DOHH2 (cell line): ENCODE measurements at regions not wholly inside any gene's neighbourhood (a gene's known extent, or its start where the extent isn't known, plus 50 kb on each side); places are given as distances from the start of the nearest gene placed in this dataset.

Source experiments
- H3F3A ChIP-seq: fragments of 200-600 bp; sonication (generic), shearing (Covaris generic); 2 replicates; pipeline ENCODE4 v1.6.0; 2016; ENCODE audit warnings: antibody characterized with exemption, mild to moderate bottlenecking; ENCODE audit not compliant: control insufficient read depth, insufficient read depth
- H3K27ac ChIP-seq: fragments of 200-600 bp; sonication (generic); 2 replicates; pipeline ENCODE4 v1.5.1; 2014; ENCODE audit warnings: low read depth, mild to moderate bottlenecking, low read length, moderate library complexity
- H3K27me3 ChIP-seq: fragments of 200-600 bp; sonication (generic); 2 replicates; pipeline ENCODE4 v1.6.1; 2014; ENCODE audit warnings: mild to moderate bottlenecking, low read length, mixed read lengths; ENCODE audit not compliant: control insufficient read depth
- H3K36me3 ChIP-seq: fragments of 200-600 bp; sonication (generic); 2 replicates; pipeline ENCODE4 v1.6.1; 2014; ENCODE audit warnings: mild to moderate bottlenecking, low read length, moderate library complexity, mixed read lengths; ENCODE audit not compliant: control insufficient read depth
- H3K4me1 ChIP-seq: fragments of 200-600 bp; sonication (generic); 2 replicates; pipeline ENCODE4 v1.6.1; 2014; ENCODE audit warnings: mild to moderate bottlenecking, low read length, mixed read lengths; ENCODE audit not compliant: control insufficient read depth
- H3K4me2 ChIP-seq: fragments of 200-600 bp; sonication (generic); 2 replicates; pipeline ENCODE4 v1.6.0; 2014; ENCODE audit warnings: mild to moderate bottlenecking, low read length, moderate library complexity
- H3K4me3 ChIP-seq: fragments of 200-600 bp; sonication (generic); 2 replicates; pipeline ENCODE4 v1.5.1; 2014; ENCODE audit warnings: mild to moderate bottlenecking, low read length, mixed read lengths
- H3K79me2 ChIP-seq: fragments of 200-600 bp; sonication (generic); 2 replicates; pipeline ENCODE4 v1.6.1; 2014; ENCODE audit warnings: mild to moderate bottlenecking, low read length, mixed read lengths; ENCODE audit not compliant: control insufficient read depth
- H3K9me2 ChIP-seq: fragments of 200-600 bp; sonication (generic); replicated peaks from 2 replicates; pipeline ENCODE4 v1.6.1; 2014; ENCODE audit warnings: mild to moderate bottlenecking, low read length, mixed read lengths; ENCODE audit not compliant: control insufficient read depth
- H3K9me3 ChIP-seq: fragments of 200-600 bp; sonication (generic); 2 replicates; pipeline ENCODE4 v1.6.1; 2014; ENCODE audit warnings: antibody characterized with exemption, low read length, mixed read lengths; ENCODE audit not compliant: control insufficient read depth, insufficient read depth
- H4K20me1 ChIP-seq: fragments of 200-600 bp; sonication (generic); 2 replicates; pipeline ENCODE4 v1.6.0; 2014; ENCODE audit warnings: low read depth, mild to moderate bottlenecking, antibody characterized with exemption, low read length, moderate library complexity; ENCODE audit not compliant: control insufficient read depth, insufficient read depth
- CTCF ChIP-seq: fragments of 200-600 bp; sonication (generic); IDR thresholded peaks from one replicate; pipeline ENCODE4 v1.5.1; 2014; ENCODE audit warnings: antibody characterized with exemption, mild to moderate bottlenecking, low read depth, low read length; ENCODE audit not compliant: poor library complexity, severe bottlenecking
- EZH2phosphoT487 ChIP-seq: fragments of 200-600 bp; sonication (generic); IDR thresholded peaks from 2 replicates; pipeline ENCODE4 v1.6.1; 2017; ENCODE audit warnings: borderline replicate concordance, mild to moderate bottlenecking, antibody characterized with exemption, low read length, moderate library complexity, mixed read lengths

- no peaks in the 10 kb centered on the region for H4K20me1 ChIP-seq
These were observed 146.4 kb upstream of the RTL1 start for GRCh38 chr14:101049942-101050341.

GRCh38 chr14:101050901-101051490 is 147.5 kb upstream of the RTL1 start:
- Histone ChIP-seq H3K4me1 (no peaks in the 10 kb centered on the region), H3K36me3 (no peaks in the 10 kb centered on the region), H4K20me1 (no peaks in the 10 kb centered on the region), H3K27me3 (no peaks in the 10 kb centered on the region), H3F3A (no peaks in the 10 kb centered on the region), H3K9me2 (no peaks in the 10 kb centered on the region), H3K4me2 (no peak overlapping the region), H3K4me3 (no peak overlapping the region), H3K79me2 (no peaks in the 10 kb centered on the region), H3K27ac (no peak overlapping the region), H3K9me3 (no peaks in the 10 kb centered on the region)
- TF ChIP-seq CTCF (no peak), EZH2phosphoT487 (no peak)

More at GRCh38 chr14:101049942-101050341, 146.4 kb upstream of the RTL1 start:
- Histone ChIP-seq H3K4me2 (no peak overlapping the region), H3K9me3 (no peaks in the 10 kb centered on the region), H3K27me3 (no peaks in the 10 kb centered on the region), H3F3A (no peaks in the 10 kb centered on the region), H3K36me3 (no peaks in the 10 kb centered on the region), H3K4me3 (no peak overlapping the region), H3K4me1 (no peaks in the 10 kb centered on the region), H3K27ac (no peak overlapping the region), H3K9me2 (no peaks in the 10 kb centered on the region), H3K79me2 (no peaks in the 10 kb centered on the region)
- no peak for TF ChIP-seq CTCF
- TF ChIP-seq EZH2phosphoT487 = no peak

- Histone ChIP-seq H3K36me3 (no peaks in the 10 kb centered on the region), H3K27ac (no peak overlapping the region), H3K27me3 (no peaks in the 10 kb centered on the region)
These were observed 151.1 kb upstream of the RTL1 start for GRCh38 chr14:101054671-101055070.

More at GRCh38 chr14:101054671-101055070, 151.1 kb upstream of the RTL1 start:
- no peaks in the 10 kb centered on the region for H3K9me2 ChIP-seq
- no peaks in the 10 kb centered on the region for H3F3A ChIP-seq
- H3K4me2 ChIP-seq = no peak overlapping the region
- H3K9me3 ChIP-seq = peaks cover 4% of the 10 kb centered on the region; the same call in 1 of the 2 replicates
- no peak overlapping the region for H3K4me3 ChIP-seq
- H3K4me1 ChIP-seq = no peaks in the 10 kb centered on the region
- H3K79me2 ChIP-seq = no peaks in the 10 kb centered on the region
- no peak for TF ChIP-seq EZH2phosphoT487
- no peak for TF ChIP-seq CTCF
- H4K20me1 ChIP-seq = no peaks in the 10 kb centered on the region
